HG02571 (cell line): ENCODE measurements at regions not wholly inside any gene's neighbourhood (a gene's known extent, or its start where the extent isn't known, plus 50 kb on each side); places are given as distances from the start of the nearest gene placed in this dataset.

Experiments used
- ATAC-seq: cut with Tn5 transposase; IDR thresholded peaks from one replicate; pipeline ENCODE4 v1.9.1; 2021; ENCODE audit warnings: mild to moderate bottlenecking, moderate library complexity; ENCODE audit not compliant: unreplicated experiment

- no peak for ATAC-seq
Measured at GRCh38 chr6:141029908-141030307, 1102.8 kb upstream of the GJE1 start.

GRCh38 chr6:141028791-141029280 lies 1103.9 kb upstream of the GJE1 start:
- no peak for ATAC-seq

- ATAC-seq = no peak
Measured at GRCh38 chr6:141026504-141026903, 1106.2 kb upstream of the GJE1 start.

DNA sequence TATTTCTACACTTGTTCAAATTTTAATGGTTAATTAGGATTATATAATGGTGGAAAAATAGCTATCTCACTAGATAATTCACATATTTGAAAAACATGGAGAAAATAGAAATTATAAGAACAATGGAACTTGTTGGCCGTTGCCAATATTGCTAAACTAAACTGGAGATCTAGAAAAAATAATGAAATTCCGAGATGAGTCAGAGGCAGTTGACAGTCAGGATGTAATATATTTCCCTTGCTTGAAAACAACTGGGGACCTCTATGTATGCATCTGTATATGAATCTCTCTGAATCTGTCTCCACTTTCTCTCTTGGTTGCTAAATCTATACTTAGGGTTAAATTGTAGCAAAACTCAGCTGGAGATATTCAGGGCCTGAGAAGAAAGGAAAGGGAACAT lies 1108.2 kb upstream of the GJE1 start:
- ATAC-seq = no peak

- ATAC-seq = no peak
Measured at GRCh38 chr6:141017941-141018340, 1114.8 kb upstream of the GJE1 start.

GRCh38 chr6:141000917-141001316 lies 1131.8 kb upstream of the GJE1 start:
- no peak for ATAC-seq

DNA sequence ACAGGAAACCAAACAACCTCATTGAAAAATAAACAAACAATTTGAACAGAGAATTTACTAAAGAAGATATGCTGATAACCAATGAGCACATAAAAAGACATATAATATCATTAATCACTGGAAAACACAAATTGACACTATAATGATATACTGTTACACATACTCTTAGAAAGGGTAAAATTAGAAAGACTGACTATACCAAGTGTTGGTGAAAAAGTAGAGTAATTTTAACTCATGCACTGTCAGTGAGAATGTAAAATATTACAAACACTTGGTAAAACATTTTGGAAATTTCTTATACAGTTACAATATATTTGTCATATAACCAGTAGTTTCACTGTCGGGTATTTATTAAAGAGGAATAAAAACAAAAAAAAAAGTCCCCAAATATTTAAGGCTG lies 1139.2 kb upstream of the GJE1 start:
- no peak for ATAC-seq

DNA sequence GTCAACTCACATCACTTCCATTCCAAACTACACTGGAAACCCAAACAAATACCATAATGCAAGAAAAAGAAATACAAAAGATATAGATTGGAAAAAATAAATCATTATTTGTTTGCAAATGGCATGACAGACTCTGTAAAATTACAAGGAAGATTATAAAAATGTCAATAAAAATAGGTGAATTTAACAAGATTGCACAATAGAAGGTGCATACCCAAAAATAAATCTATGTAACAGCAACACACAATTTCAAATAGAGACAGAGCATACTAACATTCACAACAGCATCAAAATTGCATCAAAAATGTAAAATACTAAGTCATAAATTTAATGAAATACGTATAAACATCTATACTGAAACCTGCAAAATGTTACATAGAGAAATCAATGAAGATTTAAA lies 1140.0 kb upstream of the GJE1 start:
- ATAC-seq = no peak

DNA sequence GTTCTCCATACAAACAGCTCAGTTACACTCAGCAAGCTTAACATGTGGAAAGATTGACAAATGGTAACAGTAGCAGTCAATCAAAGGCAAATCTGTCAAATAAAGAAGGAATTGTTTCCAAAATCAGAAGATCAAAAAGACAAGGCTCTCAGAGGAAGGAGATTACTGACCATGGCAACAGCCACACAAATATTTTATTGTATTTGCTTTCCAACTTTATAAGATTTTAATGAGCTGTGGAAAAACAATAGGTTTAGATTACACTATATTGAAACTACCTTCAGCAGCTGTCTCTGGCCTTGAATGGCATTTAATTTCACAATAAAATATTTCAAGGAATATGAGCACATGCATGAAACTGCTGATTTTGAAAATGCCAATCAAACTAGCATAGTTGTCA lies 1143.9 kb upstream of the GJE1 start:
- ATAC-seq = no peak

DNA sequence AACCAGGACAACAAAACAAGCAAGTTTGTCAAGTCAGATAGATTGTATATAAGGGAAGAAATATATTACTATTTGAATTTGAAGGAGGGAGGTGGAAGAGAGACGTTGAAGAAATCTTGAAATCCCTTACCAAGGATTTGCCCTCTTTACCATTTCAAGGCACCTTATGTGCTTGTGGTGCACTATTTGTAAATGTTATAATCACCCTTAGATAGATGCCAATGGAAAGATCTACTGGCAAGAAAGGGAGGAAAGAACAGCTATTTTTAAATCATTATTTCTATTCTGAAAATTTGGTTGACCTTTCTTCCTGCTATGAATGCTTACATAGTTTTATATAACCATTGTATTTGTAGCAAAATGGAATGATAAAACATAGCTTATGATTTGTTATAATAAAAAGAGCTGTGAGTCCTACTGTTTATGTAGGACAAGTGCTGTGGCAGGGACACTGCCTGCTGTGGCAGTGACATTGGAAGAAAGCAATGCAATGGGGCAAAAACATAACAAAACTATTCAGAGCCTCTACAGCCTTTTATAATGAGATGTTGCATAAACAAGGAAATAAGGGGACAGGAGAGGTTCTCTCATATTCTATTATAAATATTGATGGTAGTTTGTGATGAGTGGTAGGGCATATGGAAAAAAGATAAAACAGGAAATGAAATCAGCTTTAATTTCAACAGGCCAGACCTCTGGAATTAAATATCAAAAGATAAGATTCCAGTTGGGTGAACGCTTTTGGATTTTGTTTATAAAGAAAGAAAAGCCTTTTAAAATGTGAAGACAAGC lies 1145.2 kb upstream of the GJE1 start:
- ATAC-seq = no peak

- ATAC-seq = no peak
Measured at GRCh38 chr6:140985679-140986275, 1146.9 kb upstream of the GJE1 start.

DNA sequence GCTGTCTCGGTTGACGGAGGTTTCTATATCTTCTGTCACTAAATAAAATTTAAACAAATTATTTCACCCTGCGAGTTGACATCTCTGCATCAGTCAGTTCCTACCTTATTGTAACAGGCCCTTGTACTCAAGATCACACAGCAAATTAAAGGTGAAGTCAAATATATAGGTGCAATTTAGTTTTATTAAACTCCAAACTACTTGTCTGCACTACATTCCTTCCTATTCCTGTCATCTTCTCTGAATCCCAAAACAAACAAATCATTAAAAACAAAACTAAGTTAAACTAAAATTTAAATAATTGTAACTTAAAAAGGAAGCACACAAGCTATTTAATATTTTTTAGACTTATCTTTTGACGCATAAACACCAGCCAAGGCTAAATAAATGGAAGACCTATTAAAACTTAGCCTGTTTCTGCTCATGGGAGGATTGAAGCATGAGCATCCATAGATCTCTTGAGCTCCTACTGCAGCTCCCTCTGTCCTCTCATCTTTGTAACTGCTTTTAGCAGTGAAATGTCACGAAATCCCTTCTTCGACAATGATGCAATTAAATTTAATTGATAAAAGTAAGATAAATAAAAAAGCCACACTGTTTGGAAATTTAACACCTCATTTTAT lies 1152.3 kb upstream of the GJE1 start:
- no peak for ATAC-seq

DNA sequence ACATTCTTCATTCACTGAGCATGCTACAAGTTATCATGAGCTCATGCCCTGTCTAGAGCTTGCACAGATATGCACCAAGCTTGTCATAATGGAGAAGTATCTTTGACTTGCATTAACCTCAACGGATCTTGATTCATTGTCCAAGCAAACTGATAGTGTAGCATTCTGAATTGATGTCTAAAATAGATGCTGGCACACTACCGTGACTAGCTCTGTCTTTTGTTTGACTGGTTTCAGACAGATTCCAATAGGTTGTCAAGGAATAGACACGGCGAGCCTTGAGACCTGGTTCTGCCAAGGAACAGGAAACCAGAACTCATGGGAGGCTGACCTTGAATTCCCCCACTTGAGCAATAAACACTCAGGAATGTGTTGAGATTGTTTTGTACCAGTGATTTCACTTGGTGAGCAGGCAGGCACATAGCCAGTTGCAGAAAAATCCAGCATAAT lies 1153.1 kb upstream of the GJE1 start:
- ATAC-seq = no peak

DNA sequence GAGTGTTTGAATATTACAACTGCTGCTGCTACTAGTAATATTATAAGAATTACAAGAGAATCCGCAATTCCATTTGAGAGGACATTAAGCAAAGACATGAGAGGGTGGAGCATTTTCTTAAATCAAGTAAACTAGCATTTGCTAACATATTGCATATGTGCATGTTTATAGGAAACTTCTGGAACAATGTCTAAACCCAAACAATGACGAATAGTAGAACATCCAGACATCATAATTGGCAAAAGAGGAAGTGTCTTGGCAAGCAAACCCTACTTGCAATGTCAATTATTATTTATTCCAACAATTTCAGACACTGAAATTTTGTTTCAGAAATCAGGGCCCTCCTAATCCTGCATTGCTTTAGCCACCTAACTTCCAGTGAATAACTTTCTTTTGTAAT lies 1155.3 kb upstream of the GJE1 start:
- no peak for ATAC-seq

- ATAC-seq = no peak
Measured at GRCh38 chr6:140976806-140977205, 1155.9 kb upstream of the GJE1 start.

DNA sequence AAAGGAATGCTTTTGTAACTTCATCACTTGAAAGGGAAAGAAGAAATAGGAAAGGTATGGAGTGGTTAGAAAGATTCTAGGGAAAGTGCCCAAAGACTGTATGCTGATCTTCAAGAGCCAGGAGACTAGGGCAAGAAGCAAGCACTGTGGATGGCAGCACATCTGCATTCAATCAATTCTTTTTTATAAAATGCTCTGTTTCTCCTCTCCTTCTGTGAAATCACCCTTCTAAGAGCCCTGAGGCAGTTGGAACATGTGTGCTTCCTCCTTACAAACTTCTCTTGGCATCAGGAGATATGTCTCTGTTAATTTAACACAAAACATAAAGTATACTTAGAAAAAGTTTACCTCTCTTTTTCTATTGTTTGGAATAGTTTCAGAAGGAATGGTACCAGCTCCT lies 1162.2 kb upstream of the GJE1 start:
- ATAC-seq = no peak

- ATAC-seq = no peak
Measured at GRCh38 chr6:140968062-140968461, 1164.7 kb upstream of the GJE1 start.

DNA sequence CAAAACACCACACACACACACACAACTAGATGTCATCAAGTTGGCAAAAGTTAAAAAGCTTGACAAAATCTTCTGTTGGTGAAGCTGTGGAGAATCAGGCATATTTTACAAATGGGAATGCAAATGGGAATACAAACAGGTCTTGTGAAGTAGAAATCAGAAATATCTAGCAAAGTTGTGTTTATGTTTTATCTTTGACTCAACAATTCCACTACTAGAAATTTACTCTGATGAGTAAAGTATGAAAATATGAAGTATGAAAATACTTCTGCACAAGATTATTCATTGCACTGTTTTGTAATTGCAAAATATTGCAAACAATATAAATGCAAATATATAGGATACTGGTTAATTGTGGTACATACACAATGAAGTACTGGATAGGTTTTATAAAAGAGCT lies 1166.0 kb upstream of the GJE1 start:
- no peak for ATAC-seq

- no peak for ATAC-seq
Measured at GRCh38 chr6:140960566-140960965, 1172.2 kb upstream of the GJE1 start.

DNA sequence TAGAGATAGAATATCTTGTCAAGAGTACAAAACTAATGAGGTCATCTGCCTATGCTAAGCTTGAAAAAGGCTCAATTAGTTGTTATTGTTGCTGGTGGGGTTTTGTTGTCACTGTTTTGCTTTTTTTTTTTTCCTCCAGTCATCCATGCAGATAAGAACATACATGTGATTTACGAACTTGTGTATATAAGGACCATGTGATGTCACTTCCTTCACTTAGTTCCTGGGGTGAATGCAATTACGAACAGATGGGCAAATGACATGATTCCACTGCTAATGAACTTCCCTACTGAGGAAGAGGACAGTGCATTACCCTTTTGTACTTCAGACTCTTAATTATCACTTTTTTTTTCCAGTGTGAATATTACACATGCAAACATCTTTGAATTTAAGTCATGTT lies 1175.3 kb upstream of the GJE1 start:
- ATAC-seq = no peak

- no peak for ATAC-seq
Measured at GRCh38 chr6:140956571-140957369, 1176.0 kb upstream of the GJE1 start.
